ENCODE measurements at regions not wholly inside any gene's neighbourhood (a gene's known extent, or its start where the extent isn't known, plus 50 kb on each side); places are given as distances from the start of the nearest gene placed in this dataset.

DNA sequence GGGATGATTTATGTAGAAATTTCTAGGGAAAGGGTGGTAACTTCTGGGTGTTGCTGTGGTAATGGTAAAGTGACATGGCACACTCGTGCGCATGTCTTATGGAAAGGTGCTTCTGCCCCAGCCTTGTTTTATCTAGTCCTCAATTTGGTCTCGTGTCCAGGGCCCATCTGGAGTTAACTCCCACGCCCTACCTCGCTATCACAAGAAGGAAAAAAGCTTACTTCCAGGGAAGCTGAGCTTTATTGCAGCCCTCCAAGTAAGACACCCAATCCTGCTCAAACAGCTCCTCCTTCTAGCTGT lies 611.8 kb downstream of the TNS3 start:
- Histone ChIP-seq H3K36me3 (ENCODE audit: control insufficient read depth in 2 of 2, insufficient read depth in 2 of 2, low read length in 1 of 2) (no peaks in the 10 kb centered on the region), H3K4me1 (ENCODE audit: control insufficient read depth in 2 of 2, insufficient read depth in 2 of 2, low read length in 1 of 2) (no peaks in the 10 kb centered on the region), H3K9me3 (ENCODE audit: control insufficient read depth in 2 of 2, insufficient read depth in 1 of 2, low read depth in 1 of 2, low read length in 1 of 2) (no peaks in the 10 kb centered on the region), H3K27ac (ENCODE audit: low read depth in 2 of 2, low read length in 1 of 2) (no peak overlapping the region), H3K4me3 (ENCODE audit: low read depth in 1 of 2, low read length in 2 of 2) (no peak overlapping the region), H3K27me3 (ENCODE audit: control insufficient read depth in 1 of 2, insufficient read depth in 2 of 2, low read length in 2 of 2) (no peaks in the 10 kb centered on the region)
- 89 to 97% methylated on average over 5 of the region's 5 CpGs for WGBS, 2 donors

GRCh38 chr7:46969303-46970130 lies 612.4 kb downstream of the TNS3 start:
- Histone ChIP-seq H3K27ac (ENCODE audit: low read depth in 2 of 2, low read length in 1 of 2) (no peak overlapping the region), H3K9me3 (ENCODE audit: control insufficient read depth in 2 of 2, insufficient read depth in 1 of 2, low read depth in 1 of 2, low read length in 1 of 2) (no peaks in the 10 kb centered on the region), H3K4me3 (ENCODE audit: low read depth in 1 of 2, low read length in 2 of 2) (no peak overlapping the region), H3K4me1 (ENCODE audit: control insufficient read depth in 2 of 2, insufficient read depth in 2 of 2, low read length in 1 of 2) (no peaks in the 10 kb centered on the region), H3K27me3 (ENCODE audit: control insufficient read depth in 1 of 2, insufficient read depth in 2 of 2, low read length in 2 of 2) (no peaks in the 10 kb centered on the region), H3K36me3 (ENCODE audit: control insufficient read depth in 2 of 2, insufficient read depth in 2 of 2, low read length in 1 of 2) (no peaks in the 10 kb centered on the region)
- 79 to 80% methylated on average over 12 of the region's 12 CpGs for WGBS, 2 donors

DNA sequence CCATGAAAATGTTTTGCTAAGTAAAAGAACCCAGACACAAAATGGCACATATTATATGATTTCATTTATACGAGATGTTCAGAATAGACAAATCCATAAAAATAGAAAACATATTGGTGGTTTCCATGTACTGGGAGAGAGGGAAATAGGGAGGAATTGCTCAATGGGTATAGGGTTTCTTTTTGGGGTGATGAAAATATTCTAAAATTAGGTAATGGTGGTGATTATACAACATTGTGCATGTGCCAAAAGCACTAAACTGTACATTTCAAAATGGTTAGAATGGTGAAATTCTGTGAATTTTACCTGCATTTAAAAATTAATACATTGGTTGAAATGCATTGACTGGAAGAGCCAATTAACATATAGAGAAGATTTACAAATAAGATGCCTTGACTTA lies 613.9 kb downstream of the TNS3 start:
- H3K27ac ChIP-seq (ENCODE audit: low read depth in 2 of 2, low read length in 1 of 2) = no peak overlapping the region
- no peaks in the 10 kb centered on the region for H3K36me3 ChIP-seq (ENCODE audit: control insufficient read depth in 2 of 2, insufficient read depth in 2 of 2, low read length in 1 of 2)
- no peak overlapping the region for H3K4me3 ChIP-seq (ENCODE audit: low read depth in 1 of 2, low read length in 2 of 2)
- 75 to 82% methylated on average over 1 of the region's 1 CpG for WGBS, 2 donors
- H3K4me1 ChIP-seq (ENCODE audit: control insufficient read depth in 2 of 2, insufficient read depth in 2 of 2, low read length in 1 of 2) = no peaks in the 10 kb centered on the region
- H3K9me3 ChIP-seq (ENCODE audit: control insufficient read depth in 2 of 2, insufficient read depth in 1 of 2, low read depth in 1 of 2, low read length in 1 of 2) = no peaks in the 10 kb centered on the region
- H3K27me3 ChIP-seq (ENCODE audit: control insufficient read depth in 1 of 2, insufficient read depth in 2 of 2, low read length in 2 of 2) = no peaks in the 10 kb centered on the region

DNA sequence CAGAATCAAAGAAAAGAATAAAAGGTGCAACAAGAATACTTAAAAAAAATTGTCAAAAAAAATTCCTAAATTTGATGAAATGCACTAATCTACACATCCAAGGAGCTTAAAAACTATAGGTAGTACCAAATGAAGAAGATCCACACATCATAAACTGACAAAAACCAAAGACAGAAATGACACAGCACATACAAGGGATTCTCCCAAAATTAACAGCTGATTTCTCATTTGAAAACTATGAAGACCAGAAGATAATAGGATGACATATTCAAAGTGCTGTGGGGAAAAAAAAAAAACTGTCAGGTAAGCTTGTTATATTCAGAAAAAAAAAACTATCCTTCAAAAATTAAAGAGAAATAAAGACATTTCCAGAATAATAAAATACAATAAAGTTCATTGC lies 618.2 kb downstream of the TNS3 start:
- Histone ChIP-seq H3K9me3 (ENCODE audit: control insufficient read depth in 2 of 2, insufficient read depth in 1 of 2, low read depth in 1 of 2, low read length in 1 of 2) (no peaks in the 10 kb centered on the region), H3K4me1 (ENCODE audit: control insufficient read depth in 2 of 2, insufficient read depth in 2 of 2, low read length in 1 of 2) (no peaks in the 10 kb centered on the region), H3K27ac (ENCODE audit: low read depth in 2 of 2, low read length in 1 of 2) (no peak overlapping the region)

DNA sequence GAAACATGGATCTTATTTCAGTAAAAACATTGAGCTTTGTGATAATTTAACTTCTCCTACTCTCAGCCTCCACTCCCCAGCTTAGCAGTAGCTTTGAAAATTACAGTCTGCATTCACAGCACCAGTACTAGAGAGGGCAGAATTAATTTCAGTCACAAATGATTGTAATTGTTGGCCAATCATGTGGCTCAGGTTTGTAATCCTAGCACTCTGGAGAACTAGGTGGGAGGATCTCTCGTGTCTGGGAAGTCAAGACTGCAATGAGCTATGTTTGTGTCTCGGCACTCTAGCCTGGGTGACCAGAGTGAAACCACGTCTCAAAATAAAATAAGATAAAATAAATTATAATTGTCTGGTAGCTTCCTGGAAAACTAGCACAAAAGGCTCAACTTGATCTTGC lies 620.9 kb downstream of the TNS3 start:
- 58 to 80% methylated on average over 3 of the region's 3 CpGs for WGBS, 2 donors
- H3K9me3 ChIP-seq (ENCODE audit: control insufficient read depth in 2 of 2, insufficient read depth in 1 of 2, low read depth in 1 of 2, low read length in 1 of 2) = no peaks in the 10 kb centered on the region
- H3K27ac ChIP-seq (ENCODE audit: low read depth in 2 of 2, low read length in 1 of 2) = no peak overlapping the region
- no peaks in the 10 kb centered on the region for H3K27me3 ChIP-seq (ENCODE audit: control insufficient read depth in 1 of 2, insufficient read depth in 2 of 2, low read length in 2 of 2)
- no peaks in the 10 kb centered on the region for H3K4me1 ChIP-seq (ENCODE audit: control insufficient read depth in 2 of 2, insufficient read depth in 2 of 2, low read length in 1 of 2)
- no peaks in the 10 kb centered on the region for H3K36me3 ChIP-seq (ENCODE audit: control insufficient read depth in 2 of 2, insufficient read depth in 2 of 2, low read length in 1 of 2)
- H3K4me3 ChIP-seq (ENCODE audit: low read depth in 1 of 2, low read length in 2 of 2) = no peak overlapping the region

More for the DNA sequence above, 618.2 kb downstream of the TNS3 start:
- H3K36me3 ChIP-seq (ENCODE audit: control insufficient read depth in 2 of 2, insufficient read depth in 2 of 2, low read length in 1 of 2) = no peaks in the 10 kb centered on the region
- H3K27me3 ChIP-seq (ENCODE audit: control insufficient read depth in 1 of 2, insufficient read depth in 2 of 2, low read length in 2 of 2) = no peaks in the 10 kb centered on the region
- no peak overlapping the region for H3K4me3 ChIP-seq (ENCODE audit: low read depth in 1 of 2, low read length in 2 of 2)

- no peaks in the 10 kb centered on the region for H3K27me3 ChIP-seq (ENCODE audit: control insufficient read depth in 1 of 2, insufficient read depth in 2 of 2, low read length in 2 of 2)
- H3K36me3 ChIP-seq (ENCODE audit: control insufficient read depth in 2 of 2, insufficient read depth in 2 of 2, low read length in 1 of 2) = no peaks in the 10 kb centered on the region
- no peaks in the 10 kb centered on the region for H3K4me1 ChIP-seq (ENCODE audit: control insufficient read depth in 2 of 2, insufficient read depth in 2 of 2, low read length in 1 of 2)
- no peaks in the 10 kb centered on the region for H3K9me3 ChIP-seq (ENCODE audit: control insufficient read depth in 2 of 2, insufficient read depth in 1 of 2, low read depth in 1 of 2, low read length in 1 of 2)
- H3K4me3 ChIP-seq (ENCODE audit: low read depth in 1 of 2, low read length in 2 of 2) = no peak overlapping the region
- H3K27ac ChIP-seq (ENCODE audit: low read depth in 2 of 2, low read length in 1 of 2) = no peak overlapping the region
- 79 to 83% methylated on average over 5 of the region's 5 CpGs for WGBS, 2 donors
Observed at GRCh38 chr7:46957195-46957594, 624.7 kb downstream of the TNS3 start.

DNA sequence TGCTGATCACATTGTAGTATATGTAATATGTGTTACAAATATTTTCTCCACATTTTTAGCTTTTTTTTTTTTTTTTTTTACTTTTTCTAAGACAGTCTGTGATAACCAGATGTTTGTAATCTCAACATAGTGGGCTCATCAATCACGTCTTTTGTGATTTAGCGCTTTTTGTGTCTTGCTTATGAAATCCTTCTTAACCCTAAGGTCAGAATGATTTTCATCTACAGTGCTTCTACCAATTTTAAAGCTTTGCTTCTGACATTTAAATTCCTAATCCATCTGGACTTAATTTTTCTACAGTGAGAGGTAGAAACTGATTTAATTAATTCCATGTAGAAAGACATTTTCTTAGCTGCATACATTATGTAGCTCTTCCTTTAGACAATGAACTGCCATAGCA lies 626.4 kb downstream of the TNS3 start:
- Histone ChIP-seq H3K4me3 (ENCODE audit: low read depth in 1 of 2, low read length in 2 of 2) (no peak overlapping the region), H3K27ac (ENCODE audit: low read depth in 2 of 2, low read length in 1 of 2) (no peak overlapping the region), H3K27me3 (ENCODE audit: control insufficient read depth in 1 of 2, insufficient read depth in 2 of 2, low read length in 2 of 2) (no peaks in the 10 kb centered on the region), H3K36me3 (ENCODE audit: control insufficient read depth in 2 of 2, insufficient read depth in 2 of 2, low read length in 1 of 2) (no peaks in the 10 kb centered on the region), H3K9me3 (ENCODE audit: control insufficient read depth in 2 of 2, insufficient read depth in 1 of 2, low read depth in 1 of 2, low read length in 1 of 2) (no peaks in the 10 kb centered on the region), H3K4me1 (ENCODE audit: control insufficient read depth in 2 of 2, insufficient read depth in 2 of 2, low read length in 1 of 2) (no peaks in the 10 kb centered on the region)
- 80 to 87% methylated on average over 2 of the region's 2 CpGs for WGBS, 2 donors

- H3K27ac ChIP-seq (ENCODE audit: low read depth in 2 of 2, low read length in 1 of 2) = no peak overlapping the region
- H3K27me3 ChIP-seq (ENCODE audit: control insufficient read depth in 1 of 2, insufficient read depth in 2 of 2, low read length in 2 of 2) = no peaks in the 10 kb centered on the region
- 38 to 42% methylated on average over 5 of the region's 5 CpGs for WGBS, 2 donors
- no peaks in the 10 kb centered on the region for H3K36me3 ChIP-seq (ENCODE audit: control insufficient read depth in 2 of 2, insufficient read depth in 2 of 2, low read length in 1 of 2)
- no peaks in the 10 kb centered on the region for H3K9me3 ChIP-seq (ENCODE audit: control insufficient read depth in 2 of 2, insufficient read depth in 1 of 2, low read depth in 1 of 2, low read length in 1 of 2)
- no peak overlapping the region for H3K4me3 ChIP-seq (ENCODE audit: low read depth in 1 of 2, low read length in 2 of 2)
- H3K4me1 ChIP-seq (ENCODE audit: control insufficient read depth in 2 of 2, insufficient read depth in 2 of 2, low read length in 1 of 2) = no peaks in the 10 kb centered on the region
Observed at GRCh38 chr7:46954181-46954580, 627.7 kb downstream of the TNS3 start.

- WGBS, 2 donors = 97% methylated on average over 1 of the region's 1 CpG
- no peaks in the 10 kb centered on the region for H3K27me3 ChIP-seq (ENCODE audit: control insufficient read depth in 1 of 2, insufficient read depth in 2 of 2, low read length in 2 of 2)
- no peak overlapping the region for H3K27ac ChIP-seq (ENCODE audit: low read depth in 2 of 2, low read length in 1 of 2)
- no peaks in the 10 kb centered on the region for H3K4me1 ChIP-seq (ENCODE audit: control insufficient read depth in 2 of 2, insufficient read depth in 2 of 2, low read length in 1 of 2)
- no peaks in the 10 kb centered on the region for H3K36me3 ChIP-seq (ENCODE audit: control insufficient read depth in 2 of 2, insufficient read depth in 2 of 2, low read length in 1 of 2)
- no peak overlapping the region for H3K4me3 ChIP-seq (ENCODE audit: low read depth in 1 of 2, low read length in 2 of 2)
- H3K9me3 ChIP-seq (ENCODE audit: control insufficient read depth in 2 of 2, insufficient read depth in 1 of 2, low read depth in 1 of 2, low read length in 1 of 2) = no peaks in the 10 kb centered on the region
Observed at GRCh38 chr7:46953008-46953407, 628.9 kb downstream of the TNS3 start.

- 71 to 89% methylated on average over 4 of the region's 4 CpGs for WGBS, 2 donors
- Histone ChIP-seq H3K9me3 (ENCODE audit: control insufficient read depth in 2 of 2, insufficient read depth in 1 of 2, low read depth in 1 of 2, low read length in 1 of 2) (no peaks in the 10 kb centered on the region), H3K27me3 (ENCODE audit: control insufficient read depth in 1 of 2, insufficient read depth in 2 of 2, low read length in 2 of 2) (no peaks in the 10 kb centered on the region), H3K27ac (ENCODE audit: low read depth in 2 of 2, low read length in 1 of 2) (no peak overlapping the region), H3K36me3 (ENCODE audit: control insufficient read depth in 2 of 2, insufficient read depth in 2 of 2, low read length in 1 of 2) (no peaks in the 10 kb centered on the region), H3K4me1 (ENCODE audit: control insufficient read depth in 2 of 2, insufficient read depth in 2 of 2, low read length in 1 of 2) (no peaks in the 10 kb centered on the region), H3K4me3 (ENCODE audit: low read depth in 1 of 2, low read length in 2 of 2) (no peak overlapping the region)
Observed at GRCh38 chr7:46949270-46949931, 632.5 kb downstream of the TNS3 start.

Data from esophagus (tissue), 2 donors.